ENCODE measurements at regions not wholly inside any gene's neighbourhood (a gene's known extent, or its start where the extent isn't known, plus 50 kb on each side); places are given as distances from the start of the nearest gene placed in this dataset.

- H3K27ac ChIP-seq = no peak overlapping the region
Measured at GRCh38 chr9:2459756-2460155, 161.8 kb upstream of the VLDLR start.

GRCh38 chr9:2461892-2462291 is 159.7 kb upstream of the VLDLR start:
- TF ChIP-seq CTCF (IDR thresholded peaks at IDR 0.05) = no peak
- no peak for DNase-seq
- intact Hi-C loops (cut with DNase I; ENCODE audit: low total_unique reads) = no loop called here

More at GRCh38 chr9:2459756-2460155, 161.8 kb upstream of the VLDLR start:
- Histone ChIP-seq H3K9me3 (no peaks in the 10 kb centered on the region), H3K4me1 (peaks cover 0 to 4% (median 0%) of the 10 kb centered on the region in 4 donors), H3K4me3 (no peak overlapping the region), H3K36me3 (no peaks in the 10 kb centered on the region), H3K27me3 (no peaks in the 10 kb centered on the region)
- intact Hi-C loops (cut with DNase I; ENCODE audit: low total_unique reads) = no loop called here
- no peak for TF ChIP-seq CTCF (IDR thresholded peaks at IDR 0.05)
- no peak for DNase-seq

GRCh38 chr9:2464624-2465023 is 157.0 kb upstream of the VLDLR start:
- no peaks in the 10 kb centered on the region for H3K36me3 ChIP-seq
- H3K27ac ChIP-seq = no peak overlapping the region
- TF ChIP-seq CTCF (IDR thresholded peaks at IDR 0.05) = no peak
- H3K9me3 ChIP-seq = no peaks in the 10 kb centered on the region
- no peak for DNase-seq
- H3K27me3 ChIP-seq = no peaks in the 10 kb centered on the region
- H3K4me3 ChIP-seq = no peak overlapping the region
- H3K4me1 ChIP-seq = peaks cover 0 to 4% (median 0%) of the 10 kb centered on the region in 4 donors
- intact Hi-C loops (cut with DNase I; ENCODE audit: low total_unique reads) = no loop called here

More at GRCh38 chr9:2461892-2462291, 159.7 kb upstream of the VLDLR start:
- no peak overlapping the region for H3K27ac ChIP-seq
- no peaks in the 10 kb centered on the region for H3K27me3 ChIP-seq
- no peaks in the 10 kb centered on the region for H3K9me3 ChIP-seq
- peaks cover 0 to 4% (median 0%) of the 10 kb centered on the region in 4 donors for H3K4me1 ChIP-seq
- H3K36me3 ChIP-seq = no peaks in the 10 kb centered on the region
- no peak overlapping the region for H3K4me3 ChIP-seq

- no peak for DNase-seq
- H3K9me3 ChIP-seq = no peaks in the 10 kb centered on the region
- no peaks in the 10 kb centered on the region for H3K27me3 ChIP-seq
- peaks cover 0 to 4% (median 0%) of the 10 kb centered on the region in 4 donors for H3K4me1 ChIP-seq
- TF ChIP-seq CTCF (IDR thresholded peaks at IDR 0.05) = no peak
- intact Hi-C loops (cut with DNase I; ENCODE audit: low total_unique reads) = no loop called here
- H3K36me3 ChIP-seq = no peaks in the 10 kb centered on the region
- H3K4me3 ChIP-seq = no peak overlapping the region
- H3K27ac ChIP-seq = no peak overlapping the region
Measured at GRCh38 chr9:2465516-2465915, 156.1 kb upstream of the VLDLR start.

- Histone ChIP-seq H3K27me3 (no peaks in the 10 kb centered on the region), H3K36me3 (no peaks in the 10 kb centered on the region), H3K4me1 (peaks cover 0 to 4% (median 0%) of the 10 kb centered on the region in 4 donors), H3K9me3 (no peaks in the 10 kb centered on the region), H3K27ac (no peak overlapping the region), H3K4me3 (no peak overlapping the region)
- TF ChIP-seq CTCF (IDR thresholded peaks at IDR 0.05) = no peak
- intact Hi-C loops (cut with DNase I; ENCODE audit: low total_unique reads) = no loop called here
- no peak for DNase-seq
Measured at GRCh38 chr9:2465921-2466460, 155.6 kb upstream of the VLDLR start.

GRCh38 chr9:2466703-2467102 is 154.9 kb upstream of the VLDLR start:
- peaks cover 0 to 4% (median 0%) of the 10 kb centered on the region in 4 donors for H3K4me1 ChIP-seq
- H3K27me3 ChIP-seq = no peaks in the 10 kb centered on the region
- H3K27ac ChIP-seq = no peak overlapping the region
- no peak overlapping the region for H3K4me3 ChIP-seq
- DNase-seq = no peak
- no peak for TF ChIP-seq CTCF (IDR thresholded peaks at IDR 0.05)
- H3K36me3 ChIP-seq = no peaks in the 10 kb centered on the region
- H3K9me3 ChIP-seq = no peaks in the 10 kb centered on the region
- intact Hi-C loops (cut with DNase I; ENCODE audit: low total_unique reads) = no loop called here
